ENCODE measurements at regions not wholly inside any gene's neighbourhood (a gene's known extent, or its start where the extent isn't known, plus 50 kb on each side); places are given as distances from the start of the nearest gene placed in this dataset.

GRCh38 chr4:131001371-131001770, 1905.4 kb downstream of the C4orf33 start:
- no peak for TF ChIP-seq ZNF622 (IDR thresholded peaks at IDR 0.05)
- no peak for TF ChIP-seq CTCF (IDR thresholded peaks at IDR 0.05 in 2 of 3, conservative IDR thresholded peaks at IDR 0.05 in 1 of 3; ENCODE audit: control insufficient read depth in 2 of 3, extremely low read depth in 1 of 3, insufficient read depth in 1 of 3, low read depth in 3 of 3, low read length in 3 of 3)
- TF ChIP-seq JUND (IDR thresholded peaks at IDR 0.05; ENCODE audit: low read depth, low read length) = no peak
- TF ChIP-seq CHD4 (IDR thresholded peaks at IDR 0.05) = no peak
- TF ChIP-seq ZBTB33 (IDR thresholded peaks at IDR 0.05) = no peak
- TF ChIP-seq CREB1 (IDR thresholded peaks at IDR 0.05; ENCODE audit: low read depth) = no peak
- TF ChIP-seq ZNF592 (IDR thresholded peaks at IDR 0.05) = no peak

All from GM12878 (cell line).